ENCODE measurements at regions not wholly inside any gene's neighbourhood (a gene's known extent, or its start where the extent isn't known, plus 50 kb on each side); places are given as distances from the start of the nearest gene placed in this dataset.

GRCh38 chr3:105304487-105304886, 62.2 kb upstream of the ALCAM start:
- TF ChIP-seq CTCF (optimal IDR thresholded peaks at IDR 0.05 in 1 of 3, IDR thresholded peaks at IDR 0.05 in 1 of 3, conservative IDR thresholded peaks at IDR 0.05 in 1 of 3; ENCODE audit: extremely low read depth in 1 of 3, insufficient read depth in 2 of 3, low read length in 3 of 3) = no peak
- TF ChIP-seq EZH2 (IDR thresholded peaks at IDR 0.05; ENCODE audit: low read length) = no peak
